OCI-LY1 (cell line): ENCODE measurements at regions not wholly inside any gene's neighbourhood (a gene's known extent, or its start where the extent isn't known, plus 50 kb on each side); places are given as distances from the start of the nearest gene placed in this dataset.

Source experiments
- CTCF ChIP-seq: fragments of 200-600 bp; sonication (generic), shearing (Covaris generic); IDR thresholded peaks from 2 replicates; pipeline ENCODE4 v1.5.1; 2017; ENCODE audit warnings: mild to moderate bottlenecking, antibody characterized with exemption, low read length, moderate library complexity, mixed read lengths
- EZH2 ChIP-seq: fragments of 200-600 bp; sonication (generic), shearing (Covaris generic); IDR thresholded peaks from 2 replicates; pipeline ENCODE4 v1.8.0; 2017; ENCODE audit warnings: borderline replicate concordance, mixed run types, mild to moderate bottlenecking, antibody characterized with exemption, low read length, moderate library complexity, mixed read lengths

- TF ChIP-seq CTCF = no peak
- no peak for TF ChIP-seq EZH2
Observed at GRCh38 chr12:22969521-22969920, 344.6 kb downstream of the ETNK1 start.
